Heart left ventricle (tissue), 16 donors: ENCODE measurements at regions not wholly inside any gene's neighbourhood (a gene's known extent, or its start where the extent isn't known, plus 50 kb on each side); places are given as distances from the start of the nearest gene placed in this dataset.

Experiments
- ATAC-seq, 4 donors: fragments of 200-7000 bp; cut with Tn5 transposase; one replicate each; pipeline ENCODE4 v1.9.1; 2020 to 2022; ENCODE audit warnings: moderate library complexity in 4 of 4, mild to moderate bottlenecking in 3 of 4, moderate number of reproducible peaks in 1 of 4
- DNase-seq, 5 donors: peaks; one replicate each; pipeline ENCODE4 v3.0.0-alpha.2; 2020
- H3K27ac ChIP-seq, 12 donors: fragments of 200-600 bp; sonication (generic) in 4 of 12; one replicate each; pipeline versions ENCODE4 v1.5.0 to v1.8.0; 2016 to 2022; ENCODE audit warnings: mild to moderate bottlenecking in 2 of 12
- H3K27me3 ChIP-seq, 9 donors: fragments of 200-600 bp; sonication (generic) in 2 of 9; one replicate each; pipeline versions ENCODE4 v1.5.1 to v1.8.0; 2016 to 2022; ENCODE audit warnings: mild to moderate bottlenecking in 3 of 9
- H3K36me3 ChIP-seq, 9 donors: fragments of 200-600 bp; sonication (generic) in 2 of 9; one replicate each; pipeline versions ENCODE4 v1.5.0 to v1.8.0; 2018 to 2022; ENCODE audit warnings: mild to moderate bottlenecking in 2 of 9
- H3K4me1 ChIP-seq, 12 donors: fragments of 200-600 bp; sonication (generic) in 4 of 12; one replicate each; pipeline versions ENCODE4 v1.5.0 to v1.8.0; 2016 to 2022; ENCODE audit warnings: mild to moderate bottlenecking in 3 of 12
- H3K4me3 ChIP-seq, 12 donors: fragments of 200-600 bp; sonication (generic) in 4 of 12; one replicate each; pipeline versions ENCODE4 v1.5.0 to v1.8.0; 2017 to 2022; ENCODE audit warnings: mild to moderate bottlenecking in 9 of 12, moderate library complexity in 4 of 12
- H3K9me3 ChIP-seq, 12 donors: fragments of 200-600 bp; sonication (generic) in 4 of 12; one replicate each; pipeline versions ENCODE4 v1.5.0 to v1.8.0; 2016 to 2022; ENCODE audit warnings: mild to moderate bottlenecking in 1 of 12
- POLR2A ChIP-seq, 2 donors: fragments of 450-650 bp; IDR thresholded peaks; one replicate each; pipeline ENCODE4 v1.6.1; 2017; ENCODE audit warnings: antibody characterized with exemption in 2 of 2, mild to moderate bottlenecking in 2 of 2, moderate library complexity in 2 of 2
- WGBS, 4 donors: extraction: QIAGEN DNeasy Blood & Tissue Kit in 2 of 4; methylation state at CpG; one replicate each; pipeline versions ENCODE4 v1.1.5 to v1.1.7; 2013 to 2018; 5-methylcytosine and 5-hydroxymethylcytosine counted together
- intact Hi-C, 10 donors: fragments of 100-400 bp; cut with DNase I; formaldehyde crosslinking; loops; one replicate each; pipeline versions ENCODE4 v1.11.1 to v1.14.2; 2022
- TF ChIP-seq, protein P1 (sequence below), 12 donors: fragments of 200-600 bp; sonication (generic) in 4 of 12; IDR thresholded peaks; one replicate each; pipeline versions ENCODE4 v1.5.0 to v1.8.0; 2018 to 2022; ENCODE audit warnings: antibody characterized with exemption in 12 of 12, mild to moderate bottlenecking in 5 of 12
- donor health status: ischemic (EF 13 %, LVEDD 7.1; RV severe dilation, severe dysfunction).
- donor health status: healthy with polysubstance abuse.
- donor health status: DM: no; HTN: yes; CAD: no.
- donor health status: DM: no; HTN: no; CAD: no.
- donor health status: ischemic (EF 25% LVEDD 6.9; RV normal size, moderate dysfunction).
- donor health status: ischemic (EF 25% LVEDD 5.7; RV mildly dilated, moderate dysfunction).
- donor health status: healthy.
- donor health status: DM: yes; HTN: yes; CAD: no.
- donor health status: ischemic (EF 35%, LVEDD 5.7; RV mildly dilated, moderate dysfunction).
- donor health status: nonischemic (EF 11% LVEDD 7.7; RV severe dilation, severe dysfunction).
- donor health status: DM: yes; HTN: yes; CAD: no.
- donor health status: PGD.
- donor health status: ischemic (EF 29% LVEDD 5.4; RV normal size, mild dysfunction).
- donor health status: nonischemic (EF 23%, LVEDD 6.1; RV moderate dilation, normal function).

DNA sequence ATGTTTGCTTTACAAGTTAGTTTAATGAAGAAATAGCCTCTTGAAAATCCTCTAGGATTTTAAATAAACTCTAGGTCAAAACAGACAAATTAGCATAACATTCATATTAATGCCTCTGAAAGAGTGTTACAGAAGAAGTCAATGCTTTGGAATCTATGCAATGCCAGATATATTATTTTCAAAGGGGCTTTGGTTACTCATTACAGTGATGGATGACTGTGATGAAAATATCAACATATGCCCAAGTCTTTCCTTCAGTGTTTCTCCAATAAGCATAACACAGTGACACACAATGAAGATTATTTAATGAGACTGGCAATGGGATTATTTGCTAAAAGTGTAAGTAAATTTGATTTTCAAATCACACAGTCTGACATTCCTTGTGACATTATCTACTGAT lies 1247.2 kb downstream of the ROBO2 start:
- no peak for ATAC-seq
- H3K27ac ChIP-seq = no peak overlapping the region
- H3K36me3 ChIP-seq = no peaks in the 10 kb centered on the region
- no peaks in the 10 kb centered on the region for H3K9me3 ChIP-seq
- H3K4me1 ChIP-seq = no peaks in the 10 kb centered on the region
- DNase-seq = no peak
- no peak for TF ChIP-seq POLR2A (IDR thresholded peaks at IDR 0.05)
- TF ChIP-seq, protein P1, sequence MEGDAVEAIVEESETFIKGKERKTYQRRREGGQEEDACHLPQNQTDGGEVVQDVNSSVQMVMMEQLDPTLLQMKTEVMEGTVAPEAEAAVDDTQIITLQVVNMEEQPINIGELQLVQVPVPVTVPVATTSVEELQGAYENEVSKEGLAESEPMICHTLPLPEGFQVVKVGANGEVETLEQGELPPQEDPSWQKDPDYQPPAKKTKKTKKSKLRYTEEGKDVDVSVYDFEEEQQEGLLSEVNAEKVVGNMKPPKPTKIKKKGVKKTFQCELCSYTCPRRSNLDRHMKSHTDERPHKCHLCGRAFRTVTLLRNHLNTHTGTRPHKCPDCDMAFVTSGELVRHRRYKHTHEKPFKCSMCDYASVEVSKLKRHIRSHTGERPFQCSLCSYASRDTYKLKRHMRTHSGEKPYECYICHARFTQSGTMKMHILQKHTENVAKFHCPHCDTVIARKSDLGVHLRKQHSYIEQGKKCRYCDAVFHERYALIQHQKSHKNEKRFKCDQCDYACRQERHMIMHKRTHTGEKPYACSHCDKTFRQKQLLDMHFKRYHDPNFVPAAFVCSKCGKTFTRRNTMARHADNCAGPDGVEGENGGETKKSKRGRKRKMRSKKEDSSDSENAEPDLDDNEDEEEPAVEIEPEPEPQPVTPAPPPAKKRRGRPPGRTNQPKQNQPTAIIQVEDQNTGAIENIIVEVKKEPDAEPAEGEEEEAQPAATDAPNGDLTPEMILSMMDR (IDR thresholded peaks at IDR 0.05) = no peak
- H3K4me3 ChIP-seq = no peak overlapping the region
- intact Hi-C loops = no loop called here
- no peaks in the 10 kb centered on the region for H3K27me3 ChIP-seq

DNA sequence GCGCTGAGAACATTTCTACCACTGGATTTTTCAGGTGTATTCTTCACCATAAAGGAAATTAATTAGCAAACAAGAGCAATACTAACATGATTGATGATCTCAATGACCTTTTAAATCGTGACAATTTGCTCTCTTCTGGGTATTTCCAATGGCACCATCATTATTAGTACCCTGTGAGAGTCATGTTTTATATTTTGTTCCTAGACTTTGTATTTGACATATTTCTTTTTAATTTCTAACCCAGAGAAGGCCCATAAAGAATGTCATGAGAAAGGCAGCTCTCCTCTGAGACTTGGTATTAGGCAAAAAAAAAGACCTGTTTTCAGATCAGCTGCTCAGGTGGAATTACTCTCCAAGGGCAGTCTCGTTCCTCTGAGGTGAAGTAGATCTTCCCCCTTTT lies 1253.4 kb downstream of the ROBO2 start:
- no peaks in the 10 kb centered on the region for H3K9me3 ChIP-seq
- ATAC-seq (no peak), DNase-seq (no peak)
- H3K36me3 ChIP-seq = no peaks in the 10 kb centered on the region
- H3K27ac ChIP-seq = no peak overlapping the region
- H3K4me1 ChIP-seq = no peaks in the 10 kb centered on the region
- intact Hi-C loops = no loop called here
- no peaks in the 10 kb centered on the region for H3K27me3 ChIP-seq
- TF ChIP-seq POLR2A (IDR thresholded peaks at IDR 0.05) = no peak
- TF ChIP-seq, protein P1 (IDR thresholded peaks at IDR 0.05) = no peak
- WGBS, 4 donors = 74 to 83% (median 79%) methylated on average over 3 of the region's 3 CpGs
- no peak overlapping the region for H3K4me3 ChIP-seq

DNA sequence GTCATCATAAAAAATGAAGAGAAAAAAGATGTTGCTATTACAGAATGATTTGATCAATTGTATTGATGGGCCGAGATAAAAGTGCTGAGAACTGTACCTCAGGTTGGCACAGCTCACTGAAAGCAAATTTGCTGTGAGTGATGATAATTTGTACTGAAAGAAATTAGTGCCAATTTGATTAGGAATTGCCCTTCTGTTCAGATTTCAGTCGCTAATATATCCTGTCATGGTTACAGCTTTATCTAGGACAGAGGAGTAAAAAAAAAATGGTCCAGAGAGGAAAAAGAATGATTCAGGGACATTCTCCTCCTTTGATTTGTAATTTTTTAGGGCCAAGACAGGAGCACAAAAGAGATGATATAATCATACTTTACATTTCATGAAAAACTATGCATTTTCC lies 1264.2 kb downstream of the ROBO2 start:
- DNase-seq (no peak), ATAC-seq (no peak)
- H3K4me1 ChIP-seq = no peaks in the 10 kb centered on the region
- H3K9me3 ChIP-seq = no peaks in the 10 kb centered on the region
- H3K4me3 ChIP-seq = no peak overlapping the region
- WGBS, 4 donors = 74 to 84% (median 80%) methylated on average over 2 of the region's 2 CpGs
- H3K36me3 ChIP-seq = no peaks in the 10 kb centered on the region
- TF ChIP-seq, protein P1 (IDR thresholded peaks at IDR 0.05) = no peak
- TF ChIP-seq POLR2A (IDR thresholded peaks at IDR 0.05) = no peak
- H3K27ac ChIP-seq = no peak overlapping the region
- H3K27me3 ChIP-seq = no peaks in the 10 kb centered on the region
- intact Hi-C loops = no loop called here

DNA sequence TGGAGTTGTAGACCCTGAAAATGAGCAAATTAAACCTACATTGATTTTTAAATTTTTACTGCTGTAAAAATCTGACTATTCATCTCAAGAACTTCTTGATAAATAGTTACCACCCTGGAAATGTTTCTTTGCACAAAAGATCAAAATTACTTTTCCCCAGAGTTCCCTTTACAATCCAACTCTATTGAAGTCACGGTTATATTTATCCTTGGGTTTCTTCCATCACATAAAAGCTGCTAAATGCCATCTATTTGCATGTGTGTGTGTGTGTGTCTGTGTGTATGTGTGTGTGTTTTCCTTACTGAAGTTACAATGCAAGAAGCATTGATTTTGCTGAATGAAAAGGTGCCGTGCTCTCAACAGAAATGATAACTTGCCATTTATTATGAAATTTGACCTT lies 1273.0 kb downstream of the ROBO2 start:
- Histone ChIP-seq H3K27me3 (no peaks in the 10 kb centered on the region), H3K36me3 (no peaks in the 10 kb centered on the region), H3K9me3 (no peaks in the 10 kb centered on the region), H3K4me1 (no peaks in the 10 kb centered on the region), H3K4me3 (no peak overlapping the region), H3K27ac (no peak overlapping the region)
- ATAC-seq (no peak), DNase-seq (no peak)
- intact Hi-C loops = no loop called here
- 83 to 89% (median 89%) methylated on average over 2 of the region's 2 CpGs for WGBS, 4 donors
- TF ChIP-seq, protein P1 (IDR thresholded peaks at IDR 0.05) = no peak
- TF ChIP-seq POLR2A (IDR thresholded peaks at IDR 0.05) = no peak
